ENCODE measurements at regions not wholly inside any gene's neighbourhood (a gene's known extent, or its start where the extent isn't known, plus 50 kb on each side); places are given as distances from the start of the nearest gene placed in this dataset.

DNA sequence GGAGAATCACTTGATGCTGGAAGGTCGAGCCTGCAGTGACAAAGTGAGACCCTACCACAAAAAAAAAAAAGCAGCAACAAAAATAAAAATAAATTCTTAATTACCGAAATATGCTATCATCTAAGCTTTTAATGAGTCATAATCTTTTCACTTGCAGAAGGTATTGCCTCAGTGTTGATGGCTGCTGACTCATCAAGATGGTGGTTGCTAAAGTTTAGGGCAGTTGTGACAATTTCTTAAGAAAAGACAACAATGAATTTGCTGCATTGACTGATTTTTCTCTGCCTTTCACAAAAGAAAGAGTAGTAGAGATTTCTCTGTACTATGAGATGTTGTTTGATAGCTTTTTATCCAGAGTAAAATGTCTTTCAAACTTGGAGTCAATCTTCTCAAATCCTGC is 1809.0 kb downstream of the SUCLG1 start:
- TF ChIP-seq, protein P1, sequence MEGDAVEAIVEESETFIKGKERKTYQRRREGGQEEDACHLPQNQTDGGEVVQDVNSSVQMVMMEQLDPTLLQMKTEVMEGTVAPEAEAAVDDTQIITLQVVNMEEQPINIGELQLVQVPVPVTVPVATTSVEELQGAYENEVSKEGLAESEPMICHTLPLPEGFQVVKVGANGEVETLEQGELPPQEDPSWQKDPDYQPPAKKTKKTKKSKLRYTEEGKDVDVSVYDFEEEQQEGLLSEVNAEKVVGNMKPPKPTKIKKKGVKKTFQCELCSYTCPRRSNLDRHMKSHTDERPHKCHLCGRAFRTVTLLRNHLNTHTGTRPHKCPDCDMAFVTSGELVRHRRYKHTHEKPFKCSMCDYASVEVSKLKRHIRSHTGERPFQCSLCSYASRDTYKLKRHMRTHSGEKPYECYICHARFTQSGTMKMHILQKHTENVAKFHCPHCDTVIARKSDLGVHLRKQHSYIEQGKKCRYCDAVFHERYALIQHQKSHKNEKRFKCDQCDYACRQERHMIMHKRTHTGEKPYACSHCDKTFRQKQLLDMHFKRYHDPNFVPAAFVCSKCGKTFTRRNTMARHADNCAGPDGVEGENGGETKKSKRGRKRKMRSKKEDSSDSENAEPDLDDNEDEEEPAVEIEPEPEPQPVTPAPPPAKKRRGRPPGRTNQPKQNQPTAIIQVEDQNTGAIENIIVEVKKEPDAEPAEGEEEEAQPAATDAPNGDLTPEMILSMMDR (IDR thresholded peaks at IDR 0.05; ENCODE audit: insufficient read depth, low read length, poor library complexity, severe bottlenecking): no peak
- no peak for TF ChIP-seq EZH2phosphoT487 (conservative IDR thresholded peaks at IDR 0.05; ENCODE audit: low read length)

Data from SU-DHL-6 (cell line).